CD4-positive, CD25-positive, alpha-beta regulatory T cell (primary cell): ENCODE measurements at regions not wholly inside any gene's neighbourhood (a gene's known extent, or its start where the extent isn't known, plus 50 kb on each side); places are given as distances from the start of the nearest gene placed in this dataset.
"Not testable (repeated sequence)": the region's sequence is repeated elsewhere in the genome, so short reads cannot be mapped to it uniquely, and the experiment has no call there.

ENCODE experiments used
- ATAC-seq, 2 donors: fragments of 150-1000 bp; cut with Tn5 transposase; one replicate each; pipeline ENCODE4 v1.10.0; 2021; ENCODE audit warnings: low read depth in 2 of 2, moderate number of reproducible peaks in 2 of 2, moderate library complexity in 1 of 2
- DNase-seq, 3 donors: peaks; one replicate each; pipeline versions ENCODE4 v3.0.0 to v3.0.0-alpha.2; 2012 to 2022; ENCODE audit warnings: mixed read lengths in 1 of 3
- H3K27ac ChIP-seq: one replicate; pipeline ENCODE4 v1.7.0; 2013; ENCODE audit warnings: mild to moderate bottlenecking, low read length; ENCODE audit not compliant: insufficient read depth, poor library complexity, severe bottlenecking
- H3K27me3 ChIP-seq: one replicate; pipeline ENCODE4 v1.7.0; 2013; ENCODE audit warnings: low read length; ENCODE audit not compliant: control insufficient read depth, insufficient read depth
- H3K36me3 ChIP-seq: one replicate; pipeline ENCODE4 v1.7.0; 2013; ENCODE audit warnings: mild to moderate bottlenecking, low read length, moderate library complexity; ENCODE audit not compliant: control insufficient read depth, insufficient read depth
- H3K4me1 ChIP-seq: 2 replicates; pipeline ENCODE4 v1.7.0; 2013; ENCODE audit warnings: mild to moderate bottlenecking, low read length; ENCODE audit not compliant: insufficient read depth, control insufficient read depth, poor library complexity, severe bottlenecking
- H3K4me3 ChIP-seq: one replicate; pipeline ENCODE4 v1.7.0; 2013; ENCODE audit warnings: low read depth, mild to moderate bottlenecking, low read length, moderate library complexity
- H3K9me3 ChIP-seq, 2 experiments: 1 replicate in 1 of 2; 2 replicates in 1 of 2; pipeline ENCODE4 v1.7.0; 2013; ENCODE audit warnings: low read length in 2 of 2, mild to moderate bottlenecking in 1 of 2, moderate library complexity in 1 of 2; ENCODE audit not compliant: control insufficient read depth in 2 of 2
- H3K27ac Mint-ChIP-seq, 3 donors: one replicate each; pipeline ENCODE4 v1.8.0; 2020 to 2022; ENCODE audit warnings: mild to moderate bottlenecking in 3 of 3, mixed read lengths in 3 of 3, moderate library complexity in 2 of 3
- H3K27me3 Mint-ChIP-seq: one replicate; pipeline ENCODE4 v1.8.0; 2022; ENCODE audit warnings: mild to moderate bottlenecking, mixed read lengths
- H3K36me3 Mint-ChIP-seq: one replicate; pipeline ENCODE4 v1.8.0; 2020; ENCODE audit warnings: mixed read lengths
- H3K4me1 Mint-ChIP-seq, 4 donors: one replicate each; pipeline ENCODE4 v1.8.0; 2020 to 2022; ENCODE audit warnings: mixed read lengths in 4 of 4, mild to moderate bottlenecking in 1 of 4
- H3K4me3 Mint-ChIP-seq, 4 donors: one replicate each; pipeline ENCODE4 v1.8.0; 2020 to 2022; ENCODE audit warnings: mild to moderate bottlenecking in 4 of 4, mixed read lengths in 4 of 4, moderate library complexity in 3 of 4
- H3K9me3 Mint-ChIP-seq, 7 donors: one replicate each; pipeline ENCODE4 v1.8.0; 2020 to 2022; ENCODE audit warnings: mixed read lengths in 7 of 7, mild to moderate bottlenecking in 3 of 7, moderate library complexity in 2 of 7

- Mint-ChIP-seq H3K9me3 (no peaks in the 10 kb centered on the region), H3K4me3 (no peak overlapping the region), H3K27me3 (peaks cover 28% of the 10 kb centered on the region), H3K4me1 (no peaks in the 10 kb centered on the region), H3K36me3 (no peaks in the 10 kb centered on the region), H3K27ac (no peak overlapping the region)
- H3K36me3 ChIP-seq, result no peaks in the 10 kb centered on the region
- ATAC-seq (no peak), DNase-seq (no peak)
- H3K27ac ChIP-seq, result no peak overlapping the region
- H3K9me3 ChIP-seq, result no peaks in the 10 kb centered on the region
- H3K4me1 ChIP-seq, result no peaks in the 10 kb centered on the region
- H3K4me3 ChIP-seq, result no peak overlapping the region
- no peaks in the 10 kb centered on the region for H3K27me3 ChIP-seq
Measured at GRCh38 chr11:126133901-126134300, 71.2 kb upstream of the CDON start.

DNA sequence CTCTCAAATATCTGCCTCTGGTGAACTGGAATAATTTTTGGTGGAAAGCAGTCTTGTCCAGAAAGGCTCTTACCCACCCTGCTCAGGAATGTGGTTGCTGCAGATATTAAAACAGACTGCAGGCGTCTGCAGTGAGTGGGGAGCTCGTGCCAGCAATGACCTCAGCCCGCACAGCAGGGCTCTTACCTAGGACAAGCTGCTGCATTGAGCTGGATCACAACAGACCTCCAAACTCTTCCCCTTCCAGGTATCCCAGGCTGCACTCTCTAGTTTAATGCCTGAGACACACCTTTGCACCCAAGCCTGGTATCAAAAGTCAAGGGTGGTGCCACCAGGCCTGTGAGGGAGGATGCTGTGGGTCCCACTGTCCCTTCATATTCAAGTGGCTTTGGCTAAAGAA, 69.7 kb upstream of the CDON start:
- no peak overlapping the region for H3K27ac Mint-ChIP-seq
- no peaks in the 10 kb centered on the region for H3K4me1 Mint-ChIP-seq
- DNase-seq (no peak), ATAC-seq (no peak)
- Histone ChIP-seq H3K9me3 (no peaks in the 10 kb centered on the region), H3K27me3 (no peaks in the 10 kb centered on the region), H3K27ac (no peak overlapping the region), H3K36me3 (no peaks in the 10 kb centered on the region), H3K4me3 (no peak overlapping the region), H3K4me1 (no peaks in the 10 kb centered on the region)
- H3K36me3 Mint-ChIP-seq, result no peaks in the 10 kb centered on the region
- H3K27me3 Mint-ChIP-seq, result peaks cover 21% of the 10 kb centered on the region
- no peak overlapping the region for H3K4me3 Mint-ChIP-seq
- no peaks in the 10 kb centered on the region for H3K9me3 Mint-ChIP-seq

DNA sequence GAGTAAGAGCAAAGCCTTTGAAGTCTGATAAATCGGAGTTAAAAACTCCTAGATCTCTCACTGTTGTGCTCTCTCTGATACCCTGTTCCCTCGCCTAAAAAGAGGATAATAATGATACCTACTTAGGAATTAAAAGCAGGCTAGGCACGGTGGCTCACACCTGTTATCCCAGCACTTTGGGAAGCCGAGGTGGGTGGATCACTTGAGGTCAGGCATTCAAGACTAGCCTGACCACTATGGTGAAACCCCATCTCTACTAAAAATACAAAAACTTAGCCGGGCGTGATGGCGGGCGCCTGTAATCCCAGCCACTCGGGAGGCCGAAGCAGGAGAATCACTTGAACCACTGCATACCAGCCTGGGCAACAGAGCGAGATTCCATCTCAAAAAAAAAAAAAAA, 68.1 kb upstream of the CDON start:
- H3K9me3 Mint-ChIP-seq, H3K9me3 ChIP-seq, H3K4me1 ChIP-seq, H3K27me3 ChIP-seq, ATAC-seq, H3K4me3 Mint-ChIP-seq, H3K36me3 Mint-ChIP-seq, H3K4me1 Mint-ChIP-seq, H3K4me3 ChIP-seq, H3K36me3 ChIP-seq, H3K27ac Mint-ChIP-seq, H3K27ac ChIP-seq, DNase-seq: not testable (repeated sequence)
- H3K27me3 Mint-ChIP-seq, result peaks cover 14% of the 10 kb centered on the region

- Mint-ChIP-seq H3K9me3 (no peaks in the 10 kb centered on the region), H3K27ac (no peak overlapping the region), H3K27me3 (peaks cover 14% of the 10 kb centered on the region), H3K4me3 (no peak overlapping the region), H3K36me3 (no peaks in the 10 kb centered on the region), H3K4me1 (no peaks in the 10 kb centered on the region)
- Histone ChIP-seq H3K4me1 (no peaks in the 10 kb centered on the region), H3K27me3 (no peaks in the 10 kb centered on the region), H3K36me3 (no peaks in the 10 kb centered on the region), H3K4me3 (no peak overlapping the region), H3K27ac (no peak overlapping the region), H3K9me3 (no peaks in the 10 kb centered on the region)
- DNase-seq (no peak), ATAC-seq (no peak)
Measured at GRCh38 chr11:126129727-126130671, 67.3 kb upstream of the CDON start.

DNA sequence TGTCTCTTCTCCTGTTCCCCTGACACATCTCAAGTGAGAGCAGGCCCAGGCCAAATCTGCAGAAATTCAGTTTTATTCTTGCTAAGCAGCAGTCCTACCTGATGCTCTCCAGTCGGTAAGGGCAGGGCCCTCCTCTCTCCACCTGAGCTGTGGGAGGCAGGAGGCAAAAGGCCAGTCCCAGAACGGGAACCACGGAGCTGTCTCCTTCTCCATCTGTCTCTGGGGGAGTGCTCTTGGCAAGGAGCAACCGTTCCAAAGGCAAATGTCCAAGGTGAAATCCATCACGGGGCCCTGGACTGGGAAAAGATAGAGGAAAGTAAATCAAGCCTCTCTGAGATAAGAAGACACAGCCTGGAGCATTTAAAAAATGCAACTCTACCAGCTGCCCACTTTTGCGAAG, 65.2 kb upstream of the CDON start:
- ATAC-seq (no peak), DNase-seq (no peak)
- Histone ChIP-seq H3K9me3 (no peaks in the 10 kb centered on the region), H3K27me3 (no peaks in the 10 kb centered on the region), H3K4me1 (no peaks in the 10 kb centered on the region), H3K4me3 (no peak overlapping the region), H3K36me3 (no peaks in the 10 kb centered on the region), H3K27ac (no peak overlapping the region)
- no peak overlapping the region for H3K27ac Mint-ChIP-seq
- peaks cover 8% of the 10 kb centered on the region for H3K27me3 Mint-ChIP-seq
- no peak overlapping the region for H3K4me3 Mint-ChIP-seq
- H3K9me3 Mint-ChIP-seq, result no peaks in the 10 kb centered on the region
- no peaks in the 10 kb centered on the region for H3K4me1 Mint-ChIP-seq
- H3K36me3 Mint-ChIP-seq, result no peaks in the 10 kb centered on the region

GRCh38 chr11:126127284-126127845, 64.7 kb upstream of the CDON start:
- Mint-ChIP-seq H3K4me3 (no peak overlapping the region), H3K9me3 (no peaks in the 10 kb centered on the region), H3K4me1 (no peaks in the 10 kb centered on the region), H3K36me3 (no peaks in the 10 kb centered on the region), H3K27ac (no peak overlapping the region), H3K27me3 (peaks cover 6% of the 10 kb centered on the region)
- H3K27ac ChIP-seq, result no peak overlapping the region
- H3K36me3 ChIP-seq, result no peaks in the 10 kb centered on the region
- no peak for ATAC-seq
- no peak for DNase-seq
- no peaks in the 10 kb centered on the region for H3K27me3 ChIP-seq
- no peaks in the 10 kb centered on the region for H3K4me1 ChIP-seq
- no peak overlapping the region for H3K4me3 ChIP-seq
- H3K9me3 ChIP-seq, result no peaks in the 10 kb centered on the region

- H3K4me3 ChIP-seq, result no peak overlapping the region
- no peaks in the 10 kb centered on the region for H3K27me3 Mint-ChIP-seq
- no peak overlapping the region for H3K27ac ChIP-seq
- H3K4me3 Mint-ChIP-seq, result no peak overlapping the region
- no peak overlapping the region for H3K27ac Mint-ChIP-seq
- no peaks in the 10 kb centered on the region for H3K9me3 ChIP-seq
- DNase-seq (no peak), ATAC-seq (no peak)
- H3K4me1 ChIP-seq, result no peaks in the 10 kb centered on the region
- H3K36me3 ChIP-seq, result no peaks in the 10 kb centered on the region
- H3K36me3 Mint-ChIP-seq, result no peaks in the 10 kb centered on the region
- H3K27me3 ChIP-seq, result no peaks in the 10 kb centered on the region
- no peaks in the 10 kb centered on the region for H3K9me3 Mint-ChIP-seq
- no peaks in the 10 kb centered on the region for H3K4me1 Mint-ChIP-seq
Measured at GRCh38 chr11:126124231-126124661, 61.6 kb upstream of the CDON start.

- no peak for ATAC-seq
- no peaks in the 10 kb centered on the region for H3K9me3 ChIP-seq
- no peak overlapping the region for H3K4me3 ChIP-seq
- Mint-ChIP-seq H3K27me3 (no peaks in the 10 kb centered on the region), H3K36me3 (no peaks in the 10 kb centered on the region), H3K4me1 (no peaks in the 10 kb centered on the region), H3K27ac (no peak overlapping the region), H3K9me3 (no peaks in the 10 kb centered on the region), H3K4me3 (no peak overlapping the region)
- no peak overlapping the region for H3K27ac ChIP-seq
- no peaks in the 10 kb centered on the region for H3K27me3 ChIP-seq
- no peaks in the 10 kb centered on the region for H3K36me3 ChIP-seq
- DNase-seq, result no peak
- H3K4me1 ChIP-seq, result no peaks in the 10 kb centered on the region
Measured at GRCh38 chr11:126123686-126124085, 61.0 kb upstream of the CDON start.
